ENCODE measurements at regions not wholly inside any gene's neighbourhood (a gene's known extent, or its start where the extent isn't known, plus 50 kb on each side); places are given as distances from the start of the nearest gene placed in this dataset.

DNA sequence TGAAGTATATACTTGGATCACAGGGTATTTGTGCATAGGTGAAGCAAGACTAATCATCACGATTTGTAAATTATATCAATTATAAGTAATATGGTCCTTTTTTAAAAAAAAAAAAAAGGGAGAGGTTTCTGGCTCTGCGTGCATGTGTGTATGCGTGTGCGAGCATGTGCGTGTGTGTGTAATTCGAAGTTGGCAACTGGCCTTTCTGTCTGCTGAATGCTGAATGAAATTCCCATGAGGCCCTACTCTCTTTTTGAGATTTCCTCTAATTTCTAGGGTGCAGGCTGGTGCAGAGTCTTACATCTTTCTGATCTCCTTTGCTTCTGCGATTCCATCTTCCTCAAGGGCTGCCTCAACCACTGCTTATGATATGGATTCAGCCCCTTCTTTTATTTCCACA is 212.2 kb downstream of the URB2 start:
- intact Hi-C loops (cut with DNase I; ENCODE audit: low total_unique reads): no loop called here

GRCh38 chr1:229839800-229840199 is 213.8 kb downstream of the URB2 start:
- intact Hi-C loops (cut with DNase I; ENCODE audit: low total_unique reads): loop anchor here (5.0 to 10.0 kb wide), 5 partner anchors 115 to 473 kb away; partner anchors contain the start of gene ABCB10
- Histone ChIP-seq H3K4me1 (peaks cover 12 to 19% of the 10 kb centered on the region in 2 donors), H3K27me3 (no peaks in the 10 kb centered on the region), H3K4me3 (no peak overlapping the region), H3K36me3 (no peaks in the 10 kb centered on the region), H3K9me3 (no peaks in the 10 kb centered on the region), H3K27ac (no peak overlapping the region)
- in situ Hi-C loops (cut with MboI; ENCODE audit: low sequenced_read_pairs in 4 of 4): loop anchor here in 1 of 4 donors (10.0 kb wide), 2 partner anchors 55 to 375 kb away; no protein-coding TSS in a partner anchor
- ATAC-seq (no peak), DNase-seq (no peak)
- TF ChIP-seq POLR2A (IDR thresholded peaks at IDR 0.05): no peak
- TF ChIP-seq CTCF (IDR thresholded peaks at IDR 0.05 in 4 of 5, conservative IDR thresholded peaks at IDR 0.05 in 1 of 5): no peak

More for the DNA sequence above, 212.2 kb downstream of the URB2 start:
- no peaks in the 10 kb centered on the region for H3K9me3 ChIP-seq
- H3K27ac ChIP-seq: no peak overlapping the region
- no peak for DNase-seq
- no peak overlapping the region for H3K4me3 ChIP-seq
- H3K36me3 ChIP-seq: no peaks in the 10 kb centered on the region
- H3K4me1 ChIP-seq: peaks cover 0 to 6% of the 10 kb centered on the region in 2 donors
- H3K27me3 ChIP-seq: no peaks in the 10 kb centered on the region
- in situ Hi-C loops (cut with MboI; ENCODE audit: low sequenced_read_pairs in 4 of 4): no loop called here
- TF ChIP-seq POLR2A (IDR thresholded peaks at IDR 0.05): no peak
- no peak for TF ChIP-seq CTCF (IDR thresholded peaks at IDR 0.05 in 4 of 5, conservative IDR thresholded peaks at IDR 0.05 in 1 of 5)
- ATAC-seq: no peak

DNA sequence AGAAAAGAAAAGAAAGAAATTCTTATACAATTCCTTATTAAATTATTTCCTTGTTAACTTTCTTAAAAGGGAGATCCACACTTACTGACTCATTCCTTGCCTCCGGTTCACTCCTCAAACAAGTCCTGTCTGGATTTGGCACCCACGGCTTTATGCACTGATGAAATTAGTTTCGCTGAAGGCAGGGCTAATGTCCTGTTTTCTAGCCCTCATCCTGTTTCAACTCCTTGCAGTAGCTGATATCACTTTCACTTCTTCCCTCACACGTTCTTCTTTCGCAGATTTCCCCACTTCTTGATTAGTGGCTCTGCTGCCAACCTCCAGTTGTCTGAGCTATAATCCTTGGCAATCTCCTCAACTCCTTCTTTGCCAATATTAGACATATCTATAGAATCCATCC is 215.2 kb downstream of the URB2 start:
- ATAC-seq (peak in 1 of 2 donors; percentile 8), DNase-seq (no peak)
- in situ Hi-C loops (cut with MboI; ENCODE audit: low sequenced_read_pairs in 4 of 4): loop anchor here in 1 of 4 donors (10.0 kb wide), 2 partner anchors 54 to 374 kb away; no protein-coding TSS in a partner anchor
- no peaks in the 10 kb centered on the region for H3K9me3 ChIP-seq
- H3K4me1 ChIP-seq: peaks cover 22 to 33% of the 10 kb centered on the region in 2 donors
- H3K4me3 ChIP-seq: no peak overlapping the region
- no peaks in the 10 kb centered on the region for H3K27me3 ChIP-seq
- TF ChIP-seq CTCF (IDR thresholded peaks at IDR 0.05 in 4 of 5, conservative IDR thresholded peaks at IDR 0.05 in 1 of 5): no peak
- TF ChIP-seq POLR2A (IDR thresholded peaks at IDR 0.05): no peak
- H3K27ac ChIP-seq: peak overlapping the region in 3 of 4 donors; percentile 4 to 43 (median 8)
- intact Hi-C loops (cut with DNase I; ENCODE audit: low total_unique reads): loop anchor here (5.0 to 10.0 kb wide), 5 partner anchors 114 to 471 kb away; partner anchors contain the start of gene ABCB10
- H3K36me3 ChIP-seq: no peaks in the 10 kb centered on the region

- Histone ChIP-seq H3K4me3 (no peak overlapping the region), H3K9me3 (no peaks in the 10 kb centered on the region), H3K4me1 (peaks cover 22 to 33% of the 10 kb centered on the region in 2 donors), H3K27me3 (no peaks in the 10 kb centered on the region), H3K36me3 (no peaks in the 10 kb centered on the region), H3K27ac (peak overlapping the region; percentile 14 to 92 (median 85))
- DNase-seq (no peak), ATAC-seq (no peak)
- TF ChIP-seq POLR2A (IDR thresholded peaks at IDR 0.05): no peak
- no peak for TF ChIP-seq CTCF (IDR thresholded peaks at IDR 0.05 in 4 of 5, conservative IDR thresholded peaks at IDR 0.05 in 1 of 5)
- in situ Hi-C loops (cut with MboI; ENCODE audit: low sequenced_read_pairs in 4 of 4) (loop anchor here in 1 of 4 donors (10.0 kb wide), 2 partner anchors 52 to 372 kb away; no protein-coding TSS in a partner anchor), intact Hi-C loops (cut with DNase I; ENCODE audit: low total_unique reads) (loop anchor here (2.0 to 10.0 kb wide), 6 partner anchors 112 to 470 kb away; partner anchors contain the start of gene ABCB10)
Observed at GRCh38 chr1:229842302-229843255, 216.5 kb downstream of the URB2 start.
